Ishikawa (cell line): ENCODE measurements at regions not wholly inside any gene's neighbourhood (a gene's known extent, or its start where the extent isn't known, plus 50 kb on each side); places are given as distances from the start of the nearest gene placed in this dataset.

ENCODE experiments used
- CEBPB ChIP-seq: IDR thresholded peaks from 2 replicates; pipeline ENCODE4 v1.6.1; 2012
- CREB1 ChIP-seq: IDR thresholded peaks from 2 replicates; pipeline ENCODE4 v1.6.1; 2012; ENCODE audit warnings: low read depth
- EGR1 ChIP-seq: IDR thresholded peaks from 2 replicates; pipeline ENCODE4 v1.6.1; 2012
- FOXM1 ChIP-seq: IDR thresholded peaks from 2 replicates; pipeline ENCODE4 v1.6.1; 2012; ENCODE audit warnings: low read depth, borderline replicate concordance
- MAX ChIP-seq: IDR thresholded peaks from 2 replicates; pipeline ENCODE4 v1.6.1; 2012
- NFIC ChIP-seq: IDR thresholded peaks from 2 replicates; pipeline ENCODE4 v1.6.1; 2012
- RAD21 ChIP-seq: IDR thresholded peaks from 2 replicates; pipeline ENCODE4 v1.6.1; 2012; ENCODE audit warnings: low read depth
- TCF12 ChIP-seq: IDR thresholded peaks from 2 replicates; pipeline ENCODE4 v1.6.1; 2012; ENCODE audit warnings: low read depth
- TEAD4 ChIP-seq: IDR thresholded peaks from 2 replicates; pipeline ENCODE4 v1.6.1; 2012
- USF1 ChIP-seq: IDR thresholded peaks from 2 replicates; pipeline ENCODE4 v1.6.1; 2012
- YY1 ChIP-seq: IDR thresholded peaks from 2 replicates; pipeline ENCODE4 v1.6.1; 2012; ENCODE audit warnings: low read depth
- ZBTB7A ChIP-seq: IDR thresholded peaks from 2 replicates; pipeline ENCODE4 v1.6.1; 2012; ENCODE audit warnings: low read depth

GRCh38 chr6:139877828-139878405, 503.5 kb upstream of the CITED2 start:
- TF ChIP-seq FOXM1 (no peak), EGR1 (no peak), MAX (no peak), NFIC (no peak), USF1 (no peak), TEAD4 (no peak), CREB1 (no peak), RAD21 (no peak), TCF12 (no peak), YY1 (no peak), CEBPB (no peak), ZBTB7A (no peak)
